Effector memory CD8-positive, alpha-beta T cell (primary cell): ENCODE measurements at regions not wholly inside any gene's neighbourhood (a gene's known extent, or its start where the extent isn't known, plus 50 kb on each side); places are given as distances from the start of the nearest gene placed in this dataset.
"Not testable (repeated sequence)": the region's sequence is repeated elsewhere in the genome, so short reads cannot be mapped to it uniquely, and the experiment has no call there.

ENCODE experiments used
- ATAC-seq: fragments of 150-1000 bp; cut with Tn5 transposase; replicated peaks from 2 replicates; pipeline ENCODE4 v1.10.0; 2021; ENCODE audit warnings: mild to moderate bottlenecking, moderate library complexity
- DNase-seq, 3 experiments: peaks; one replicate each; pipeline ENCODE4 v3.0.0; 2021
- H3K27ac Mint-ChIP-seq, 2 donors: one replicate each; pipeline ENCODE4 v1.8.0; 2022; ENCODE audit warnings: mild to moderate bottlenecking in 2 of 2, mixed read lengths in 2 of 2, moderate library complexity in 2 of 2
- H3K27me3 Mint-ChIP-seq, 2 donors: one replicate each; pipeline ENCODE4 v1.8.0; 2022; ENCODE audit warnings: mixed read lengths in 2 of 2
- H3K36me3 Mint-ChIP-seq: one replicate; pipeline ENCODE4 v1.8.0; 2022; ENCODE audit warnings: mild to moderate bottlenecking, moderate library complexity, mixed read lengths; ENCODE audit not compliant: insufficient read depth
- H3K4me1 Mint-ChIP-seq, 2 donors: one replicate each; pipeline ENCODE4 v1.8.0; 2022; ENCODE audit warnings: low read depth in 2 of 2, mixed read lengths in 2 of 2
- H3K4me3 Mint-ChIP-seq, 2 donors: one replicate each; pipeline ENCODE4 v1.8.0; 2022; ENCODE audit warnings: mild to moderate bottlenecking in 2 of 2, mixed read lengths in 2 of 2, moderate library complexity in 2 of 2
- H3K9me3 Mint-ChIP-seq, 2 donors: one replicate each; pipeline ENCODE4 v1.8.0; 2022; ENCODE audit warnings: mixed read lengths in 2 of 2

GRCh38 chr9:85118990-85119755 is 449.6 kb downstream of the NTRK2 start:
- H3K4me1 Mint-ChIP-seq: no peaks in the 10 kb centered on the region
- no peak for ATAC-seq
- no peak for DNase-seq
- no peak overlapping the region for H3K4me3 Mint-ChIP-seq
- H3K9me3 Mint-ChIP-seq: no peaks in the 10 kb centered on the region
- no peak overlapping the region for H3K27ac Mint-ChIP-seq
- no peaks in the 10 kb centered on the region for H3K36me3 Mint-ChIP-seq
- peaks cover 6 to 28% of the 10 kb centered on the region in 2 donors for H3K27me3 Mint-ChIP-seq

GRCh38 chr9:85117831-85118230 is 448.3 kb downstream of the NTRK2 start:
- Mint-ChIP-seq H3K36me3 (no peaks in the 10 kb centered on the region), H3K27me3 (peaks cover 12 to 28% of the 10 kb centered on the region in 2 donors), H3K4me3 (no peak overlapping the region), H3K4me1 (no peaks in the 10 kb centered on the region), H3K27ac (no peak overlapping the region), H3K9me3 (no peaks in the 10 kb centered on the region)
- DNase-seq (no peak), ATAC-seq (no peak)

GRCh38 chr9:85115473-85115872 is 445.9 kb downstream of the NTRK2 start:
- H3K27me3 Mint-ChIP-seq: peaks cover 22 to 25% of the 10 kb centered on the region in 2 donors

GRCh38 chr9:85114799-85115198 is 445.3 kb downstream of the NTRK2 start:
- Mint-ChIP-seq H3K9me3 (no peaks in the 10 kb centered on the region), H3K4me3 (no peak overlapping the region), H3K27me3 (peaks cover 22 to 24% of the 10 kb centered on the region in 2 donors), H3K4me1 (no peaks in the 10 kb centered on the region), H3K27ac (no peak overlapping the region), H3K36me3 (no peaks in the 10 kb centered on the region)
- DNase-seq (no peak), ATAC-seq (no peak)

More at GRCh38 chr9:85115473-85115872, 445.9 kb downstream of the NTRK2 start:
- no peak for DNase-seq
- no peaks in the 10 kb centered on the region for H3K36me3 Mint-ChIP-seq
- H3K4me3 Mint-ChIP-seq: no peak overlapping the region
- no peaks in the 10 kb centered on the region for H3K4me1 Mint-ChIP-seq
- no peak for ATAC-seq
- no peaks in the 10 kb centered on the region for H3K9me3 Mint-ChIP-seq
- H3K27ac Mint-ChIP-seq: no peak overlapping the region

- Mint-ChIP-seq H3K4me1 (no peaks in the 10 kb centered on the region), H3K9me3 (no peaks in the 10 kb centered on the region), H3K27me3 (peaks cover 24 to 25% of the 10 kb centered on the region in 2 donors), H3K4me3 (no peak overlapping the region), H3K36me3 (no peaks in the 10 kb centered on the region), H3K27ac (no peak overlapping the region)
- DNase-seq (no peak), ATAC-seq (no peak)
These were observed 443.4 kb downstream of the NTRK2 start for GRCh38 chr9:85112933-85113418.

GRCh38 chr9:85112391-85112790 is 442.9 kb downstream of the NTRK2 start:
- Mint-ChIP-seq H3K27me3 (peaks cover 25 to 30% of the 10 kb centered on the region in 2 donors), H3K4me3 (no peak overlapping the region), H3K9me3 (no peaks in the 10 kb centered on the region), H3K27ac (no peak overlapping the region), H3K4me1 (no peaks in the 10 kb centered on the region), H3K36me3 (no peaks in the 10 kb centered on the region)
- ATAC-seq (no peak), DNase-seq (no peak)

GRCh38 chr9:85108746-85109145 is 439.2 kb downstream of the NTRK2 start:
- no peak overlapping the region for H3K4me3 Mint-ChIP-seq
- no peaks in the 10 kb centered on the region for H3K9me3 Mint-ChIP-seq
- H3K4me1 Mint-ChIP-seq: no peaks in the 10 kb centered on the region
- ATAC-seq: no peak
- no peak for DNase-seq
- peaks cover 20 to 23% of the 10 kb centered on the region in 2 donors for H3K27me3 Mint-ChIP-seq
- H3K36me3 Mint-ChIP-seq: no peaks in the 10 kb centered on the region
- no peak overlapping the region for H3K27ac Mint-ChIP-seq

GRCh38 chr9:85108229-85108628 is 438.7 kb downstream of the NTRK2 start:
- no peaks in the 10 kb centered on the region for H3K9me3 Mint-ChIP-seq
- peaks cover 20 to 22% of the 10 kb centered on the region in 2 donors for H3K27me3 Mint-ChIP-seq
- H3K27ac Mint-ChIP-seq: no peak overlapping the region
- no peaks in the 10 kb centered on the region for H3K36me3 Mint-ChIP-seq
- H3K4me1 Mint-ChIP-seq: no peaks in the 10 kb centered on the region
- no peak overlapping the region for H3K4me3 Mint-ChIP-seq
- no peak for ATAC-seq
- DNase-seq: no peak

GRCh38 chr9:85089188-85089969 is 419.9 kb downstream of the NTRK2 start:
- Mint-ChIP-seq H3K36me3 (no peaks in the 10 kb centered on the region), H3K27ac (no peak overlapping the region), H3K27me3 (peaks cover 0 to 5% of the 10 kb centered on the region in 2 donors), H3K4me3 (no peak overlapping the region), H3K9me3 (peaks cover 0 to 6% of the 10 kb centered on the region in 2 donors), H3K4me1 (no peaks in the 10 kb centered on the region)
- DNase-seq (no peak), ATAC-seq (no peak)

- ATAC-seq (no peak), DNase-seq (no peak)
- Mint-ChIP-seq H3K36me3 (no peaks in the 10 kb centered on the region), H3K9me3 (no peaks in the 10 kb centered on the region), H3K27me3 (peaks cover 14 to 22% of the 10 kb centered on the region in 2 donors), H3K27ac (no peak overlapping the region), H3K4me3 (no peak overlapping the region), H3K4me1 (no peaks in the 10 kb centered on the region)
These were observed 412.4 kb downstream of the NTRK2 start for GRCh38 chr9:85081963-85082362.

GRCh38 chr9:85079349-85079748 is 409.8 kb downstream of the NTRK2 start:
- Mint-ChIP-seq H3K4me3 (no peak overlapping the region), H3K27me3 (peaks cover 14 to 17% of the 10 kb centered on the region in 2 donors), H3K4me1 (no peaks in the 10 kb centered on the region), H3K9me3 (no peaks in the 10 kb centered on the region), H3K27ac (no peak overlapping the region), H3K36me3 (no peaks in the 10 kb centered on the region)
- DNase-seq: no peak
- no peak for ATAC-seq

GRCh38 chr9:85077944-85078343 is 408.4 kb downstream of the NTRK2 start:
- Mint-ChIP-seq H3K27ac (no peak overlapping the region), H3K9me3 (no peaks in the 10 kb centered on the region), H3K4me3 (no peak overlapping the region), H3K36me3 (no peaks in the 10 kb centered on the region), H3K4me1 (no peaks in the 10 kb centered on the region), H3K27me3 (peaks cover 14 to 17% of the 10 kb centered on the region in 2 donors)
- DNase-seq (no peak), ATAC-seq (no peak)

GRCh38 chr9:85077146-85077545 is 407.6 kb downstream of the NTRK2 start:
- peaks cover 14 to 17% of the 10 kb centered on the region in 2 donors for H3K27me3 Mint-ChIP-seq
- H3K27ac Mint-ChIP-seq, H3K4me1 Mint-ChIP-seq, H3K9me3 Mint-ChIP-seq, H3K4me3 Mint-ChIP-seq, DNase-seq, ATAC-seq, H3K36me3 Mint-ChIP-seq: not testable (repeated sequence)
